HG03354 (cell line): ENCODE measurements at regions not wholly inside any gene's neighbourhood (a gene's known extent, or its start where the extent isn't known, plus 50 kb on each side); places are given as distances from the start of the nearest gene placed in this dataset.
"Not testable (repeated sequence)": the region's sequence is repeated elsewhere in the genome, so short reads cannot be mapped to it uniquely, and the experiment has no call there.

ENCODE experiments used
- ATAC-seq: cut with Tn5 transposase; IDR thresholded peaks from one replicate; pipeline ENCODE4 v1.9.1; 2021; ENCODE audit warnings: mild to moderate bottlenecking; ENCODE audit not compliant: unreplicated experiment, poor library complexity, severe bottlenecking

DNA sequence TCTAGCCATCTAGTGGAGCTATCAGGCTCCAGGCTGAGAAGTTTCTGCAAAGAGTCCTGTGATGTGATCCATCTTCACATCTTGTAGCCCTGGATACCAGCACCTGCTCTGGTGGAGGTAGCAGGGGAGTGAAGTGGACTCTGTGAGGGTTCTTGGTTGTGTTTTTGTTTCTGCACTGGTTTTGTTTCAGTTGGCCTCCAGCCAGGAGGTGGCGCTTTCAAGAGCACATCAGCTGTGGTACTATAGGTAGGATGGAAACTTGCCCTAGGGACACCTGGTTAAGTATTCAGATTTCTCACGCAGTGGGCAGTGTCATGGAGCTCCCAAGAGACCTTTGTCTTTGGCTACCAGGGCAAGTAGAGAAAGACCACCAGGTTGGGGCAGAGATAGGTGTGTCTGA is 257.5 kb upstream of the SLC7A11 start:
- ATAC-seq = no peak

DNA sequence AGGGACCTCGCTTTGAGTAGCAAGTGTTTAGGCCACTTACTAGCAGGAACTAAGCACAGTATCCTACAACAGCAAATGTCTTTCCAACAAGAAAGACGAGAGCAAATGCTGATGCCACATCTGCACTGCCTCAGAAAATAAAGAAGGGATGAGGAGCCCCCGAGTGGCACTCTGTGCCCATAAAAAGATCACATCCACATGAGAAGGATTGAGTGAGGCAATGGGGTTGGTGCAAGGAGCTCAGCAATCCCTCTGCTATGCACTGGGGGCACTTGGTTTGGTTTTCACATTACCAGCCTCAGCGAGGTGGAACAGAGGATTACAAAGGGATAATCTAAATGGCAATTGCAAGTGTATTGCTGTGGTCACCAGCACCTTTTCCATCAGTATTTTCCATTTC is 252.8 kb upstream of the SLC7A11 start:
- ATAC-seq = no peak

DNA sequence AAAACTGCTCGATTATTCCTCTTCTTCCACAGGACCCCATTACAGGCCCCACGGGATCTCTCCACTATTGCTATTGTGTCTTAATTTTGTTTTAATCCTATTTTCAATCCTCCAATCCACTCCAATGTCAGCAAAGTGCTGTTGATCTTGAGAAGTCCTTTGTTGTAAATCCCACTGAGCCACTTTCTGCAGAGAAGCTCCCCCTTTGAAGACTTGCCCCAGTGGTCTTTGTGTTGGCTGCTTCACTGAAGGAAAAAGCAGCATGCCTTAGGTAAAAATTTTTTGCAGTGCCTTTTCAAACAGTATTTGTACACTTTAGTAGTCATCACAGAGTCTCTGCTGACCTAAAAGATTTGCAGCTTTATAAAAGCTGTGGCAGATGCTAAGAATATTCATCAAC is 252.0 kb upstream of the SLC7A11 start:
- no peak for ATAC-seq

DNA sequence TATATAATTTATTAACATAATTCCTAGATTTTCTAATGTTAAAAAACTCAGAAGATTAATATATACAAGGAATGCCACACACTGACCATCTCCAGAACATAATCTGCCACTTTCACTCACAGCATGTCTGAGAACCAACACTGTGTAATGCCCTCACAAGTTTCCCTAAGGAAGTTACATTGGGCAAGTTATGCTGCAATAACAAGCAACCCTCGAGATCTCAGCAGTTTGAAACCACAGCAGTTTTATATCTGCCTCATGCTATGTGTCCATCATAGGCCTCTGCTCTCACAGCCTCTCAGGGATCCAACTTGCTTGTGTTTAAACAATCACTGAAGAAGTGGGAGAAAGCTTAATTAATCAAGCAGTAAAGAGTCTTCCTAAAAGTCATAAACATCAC is 250.0 kb upstream of the SLC7A11 start:
- ATAC-seq = no peak

DNA sequence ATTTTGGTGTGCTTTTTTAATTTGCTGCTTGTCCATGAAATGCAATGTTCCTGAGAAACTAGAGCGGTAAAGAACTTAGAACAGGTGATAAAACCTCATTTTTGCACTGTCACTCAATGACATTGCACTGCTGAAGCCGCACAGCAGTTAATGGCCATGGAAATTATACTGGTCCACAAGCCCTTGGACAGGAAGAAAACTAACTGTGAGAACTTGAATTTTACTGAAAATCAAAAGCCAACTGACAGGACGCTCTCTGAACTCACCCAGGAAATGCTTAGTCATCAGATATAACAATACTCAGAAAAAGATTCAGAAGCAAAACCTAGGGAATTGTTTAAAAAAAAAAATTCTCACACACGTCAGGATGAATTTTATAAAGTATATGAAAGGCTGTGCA is 246.4 kb upstream of the SLC7A11 start:
- ATAC-seq = no peak

DNA sequence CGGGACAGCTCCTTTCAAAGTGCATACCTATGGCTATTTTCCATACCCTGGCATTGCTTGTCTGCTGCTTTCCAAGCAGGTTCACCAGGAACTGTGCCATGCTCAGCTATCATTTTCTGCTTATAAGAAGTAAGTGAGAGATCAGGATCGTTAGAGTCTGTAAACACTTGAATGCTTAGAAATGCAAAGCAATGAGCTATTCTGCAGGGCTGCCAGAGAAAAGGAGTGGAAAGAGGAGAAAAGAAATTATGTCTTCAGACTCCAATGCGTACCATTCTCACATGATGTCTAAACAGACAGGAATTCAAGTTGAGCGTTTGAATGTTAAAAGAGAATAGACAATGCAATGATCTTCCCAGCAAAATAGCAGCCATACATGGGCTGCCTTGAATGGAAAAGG is 245.5 kb upstream of the SLC7A11 start:
- ATAC-seq = no peak

DNA sequence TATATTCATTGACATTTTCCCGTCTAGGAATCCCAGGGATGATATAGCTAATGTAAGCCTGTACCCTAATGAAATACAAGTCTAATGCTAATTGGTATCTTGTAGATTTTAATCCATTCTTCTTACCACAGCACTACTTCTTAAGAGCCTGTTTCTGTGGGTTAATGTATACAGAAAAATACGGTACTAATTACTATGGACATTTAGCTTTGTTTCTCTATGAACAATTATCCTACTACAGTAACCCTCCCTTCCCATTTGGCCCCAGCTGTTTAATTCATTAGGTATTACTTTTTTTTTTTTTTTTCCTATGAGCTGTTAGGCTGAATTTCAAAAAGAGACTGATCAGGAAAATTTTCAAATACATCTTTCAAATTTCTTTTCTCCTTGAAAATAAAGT is 245.1 kb upstream of the SLC7A11 start:
- no peak for ATAC-seq

DNA sequence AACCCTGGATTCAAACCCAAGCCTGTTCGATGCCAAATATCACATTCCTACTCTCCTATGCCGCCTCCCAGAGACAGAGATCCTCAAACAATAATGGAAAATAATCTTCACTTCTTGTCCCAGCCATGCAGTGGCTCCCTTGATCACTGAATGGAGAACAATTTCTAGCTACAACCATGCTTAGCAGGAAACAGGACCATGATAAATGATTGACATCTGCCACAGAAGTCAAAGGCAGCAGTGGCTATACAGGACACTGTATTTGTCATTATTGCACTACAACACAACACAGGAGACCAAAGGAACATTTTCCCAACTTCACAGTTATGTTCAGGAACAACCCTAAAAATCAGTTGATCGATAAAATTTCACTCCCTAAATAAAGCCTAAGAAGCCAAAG is 243.3 kb upstream of the SLC7A11 start:
- ATAC-seq = no peak

DNA sequence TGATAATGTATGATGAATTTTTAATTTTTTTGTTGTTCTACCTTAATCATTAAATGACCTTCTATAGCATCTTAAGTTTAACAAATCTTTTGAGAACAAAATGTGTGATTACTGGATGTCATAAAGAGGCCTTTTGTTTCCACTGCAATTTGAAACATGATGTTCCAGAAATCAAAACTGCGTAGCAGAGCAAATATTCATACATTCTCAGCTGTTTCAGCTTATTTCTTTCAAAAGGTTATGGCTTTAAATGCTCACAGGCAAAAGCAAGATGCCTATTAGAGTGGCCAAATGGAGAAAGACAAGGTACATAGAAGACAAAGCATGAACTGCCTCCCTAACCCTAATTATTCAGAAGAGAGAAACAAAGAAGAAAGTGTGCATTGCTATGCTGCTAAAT is 233.0 kb upstream of the SLC7A11 start:
- ATAC-seq = no peak

DNA sequence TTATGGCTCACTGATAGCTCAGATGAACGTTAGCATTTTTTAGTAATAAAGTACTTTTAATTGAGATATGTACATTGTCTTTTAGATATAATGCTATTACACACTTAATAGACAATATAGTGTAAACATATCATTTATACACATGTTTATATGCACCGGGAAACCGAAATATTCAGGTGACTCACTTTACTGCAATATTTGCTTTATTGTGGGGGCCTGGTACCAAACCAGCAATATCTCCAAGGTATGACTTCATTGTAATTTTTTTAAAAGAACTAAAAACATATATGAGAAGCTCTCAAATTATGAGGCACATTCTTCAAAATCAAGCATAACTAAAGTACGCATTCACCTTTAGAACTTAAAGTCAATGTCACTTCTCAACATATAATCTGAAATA is 231.2 kb upstream of the SLC7A11 start:
- no peak for ATAC-seq

DNA sequence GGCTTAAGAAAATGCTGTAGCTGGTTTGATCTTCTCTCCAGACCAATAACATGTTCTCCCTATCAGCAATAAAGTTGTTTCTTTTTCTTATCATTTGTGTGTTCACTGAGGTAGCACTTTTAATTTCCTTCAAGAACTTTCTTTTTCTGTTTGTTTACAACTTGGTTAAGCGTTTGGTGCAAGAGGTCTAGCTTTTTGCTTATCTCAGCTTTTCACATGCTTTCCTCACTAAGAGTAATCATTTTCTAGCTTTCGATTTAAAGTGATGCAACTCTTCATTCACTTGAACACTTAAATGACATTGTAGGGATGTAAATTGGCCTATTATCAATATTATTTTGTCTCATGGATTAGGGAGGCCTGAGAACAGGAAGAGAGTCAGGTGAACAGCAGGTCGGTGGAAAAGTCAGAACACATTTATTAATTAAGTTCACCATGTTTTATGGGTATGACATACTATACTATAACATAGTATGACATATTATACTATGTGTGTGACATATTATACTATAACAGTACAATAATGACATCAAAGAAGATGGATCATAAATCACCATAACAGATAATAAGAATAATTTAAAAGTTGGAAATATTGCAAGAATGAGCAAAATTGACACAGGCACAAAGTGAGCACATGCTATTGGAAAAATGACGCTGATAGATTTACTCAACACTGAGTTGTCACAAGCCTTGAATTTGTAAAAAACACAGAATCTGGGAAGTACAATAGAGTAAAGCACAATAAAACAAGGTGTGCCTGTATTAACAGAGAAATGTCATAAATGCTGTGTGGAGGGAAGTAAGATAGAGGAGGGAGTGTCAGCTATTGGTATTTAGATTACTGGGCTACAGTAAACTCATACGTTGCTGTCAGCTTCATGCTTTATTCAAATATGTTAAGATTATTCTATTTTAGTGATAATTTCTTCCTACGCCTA is 218.6 kb upstream of the SLC7A11 start:
- no peak for ATAC-seq

DNA sequence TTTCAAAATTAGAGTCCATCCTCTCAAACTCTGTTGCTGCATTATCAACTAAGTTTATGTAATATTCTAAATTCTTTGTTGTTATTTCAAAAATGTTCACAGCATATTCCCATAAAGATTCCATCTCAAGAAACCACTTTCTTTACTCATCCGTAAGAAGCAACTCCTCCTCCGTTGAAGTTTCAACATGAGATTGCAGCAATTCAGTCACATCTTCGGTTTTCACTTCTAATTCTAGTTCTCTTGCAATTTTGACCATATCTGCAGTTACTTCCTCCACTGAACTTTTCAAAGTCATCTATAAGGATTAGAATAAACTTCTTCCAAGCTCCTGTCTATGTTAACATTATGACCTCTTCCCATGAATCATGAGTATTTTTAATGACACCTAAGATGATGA is 216.6 kb upstream of the SLC7A11 start:
- no peak for ATAC-seq

DNA sequence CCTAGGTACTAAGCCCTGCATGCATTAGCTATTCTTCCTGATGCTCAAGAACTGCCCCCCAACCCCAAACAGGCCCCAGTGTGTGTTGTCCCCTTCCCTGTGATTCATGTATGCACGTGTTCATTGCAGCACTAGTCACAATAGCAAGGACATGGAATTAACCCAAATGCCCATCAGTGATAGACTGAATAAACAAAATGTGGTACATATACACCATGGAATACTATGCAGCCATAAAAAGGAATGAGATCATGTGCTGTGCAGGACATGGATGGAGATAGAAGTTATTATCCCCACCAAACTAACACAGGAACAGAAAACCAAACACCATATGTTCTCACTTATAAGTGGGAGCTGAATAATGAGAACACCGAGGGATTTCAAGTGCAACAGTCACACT is 214.2 kb upstream of the SLC7A11 start:
- ATAC-seq = not testable (repeated sequence)

DNA sequence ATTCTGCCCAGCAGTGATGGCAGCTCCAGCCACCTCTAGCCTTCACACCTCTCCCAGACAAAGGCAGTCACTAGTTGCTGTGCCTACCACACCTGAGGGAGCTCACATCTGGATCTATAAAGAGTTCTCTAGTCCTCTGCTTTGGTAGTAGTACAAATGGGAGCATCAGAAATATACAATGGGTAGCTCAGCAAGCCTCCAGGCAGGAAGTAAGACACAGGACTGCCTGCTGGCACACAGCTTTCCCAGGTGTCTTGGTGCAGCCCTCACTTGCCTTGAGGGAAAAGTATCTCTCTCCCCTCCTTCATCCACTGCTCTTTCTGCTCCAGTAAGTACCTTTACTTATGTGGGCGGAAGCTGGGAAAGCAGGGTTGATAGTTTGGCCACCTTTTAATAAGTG is 212.9 kb upstream of the SLC7A11 start:
- no peak for ATAC-seq

DNA sequence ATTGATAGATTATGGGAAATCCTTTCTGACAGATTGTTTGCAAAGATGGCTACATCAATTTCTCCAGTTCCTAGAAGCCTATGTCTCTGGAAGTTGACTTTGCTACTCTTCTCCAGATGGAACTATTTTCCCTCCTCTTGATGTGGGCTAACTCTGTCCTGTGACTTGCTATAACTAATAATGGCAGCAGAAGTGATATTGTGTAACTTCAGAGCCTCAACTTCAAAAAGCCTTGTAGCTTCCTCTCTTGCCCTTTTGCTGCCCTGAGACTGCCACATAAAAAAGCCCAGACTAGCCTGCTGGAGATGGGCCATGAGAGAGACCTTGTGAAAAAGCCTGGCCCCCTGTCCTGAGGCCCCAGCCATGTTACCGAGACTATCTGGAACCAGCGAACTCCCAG is 210.7 kb upstream of the SLC7A11 start:
- no peak for ATAC-seq

DNA sequence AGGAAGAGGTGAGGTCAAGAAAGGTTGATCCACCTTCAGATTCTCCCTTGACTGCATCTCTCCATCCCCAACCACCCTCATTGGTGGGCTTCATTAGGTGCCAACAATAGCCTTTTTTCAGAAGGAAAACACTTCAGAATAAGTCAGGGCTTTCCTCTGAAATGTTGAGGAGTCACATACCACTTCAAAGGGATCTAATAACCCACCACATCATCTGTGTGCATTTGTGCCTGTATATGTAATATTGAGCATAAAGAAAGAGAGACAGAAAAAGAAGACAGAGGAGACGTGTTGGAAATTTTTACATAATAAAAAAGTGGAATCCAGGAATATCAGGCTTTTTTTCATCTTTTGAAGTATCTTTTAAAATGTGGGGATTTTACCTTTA is 209.1 kb upstream of the SLC7A11 start:
- no peak for ATAC-seq

DNA sequence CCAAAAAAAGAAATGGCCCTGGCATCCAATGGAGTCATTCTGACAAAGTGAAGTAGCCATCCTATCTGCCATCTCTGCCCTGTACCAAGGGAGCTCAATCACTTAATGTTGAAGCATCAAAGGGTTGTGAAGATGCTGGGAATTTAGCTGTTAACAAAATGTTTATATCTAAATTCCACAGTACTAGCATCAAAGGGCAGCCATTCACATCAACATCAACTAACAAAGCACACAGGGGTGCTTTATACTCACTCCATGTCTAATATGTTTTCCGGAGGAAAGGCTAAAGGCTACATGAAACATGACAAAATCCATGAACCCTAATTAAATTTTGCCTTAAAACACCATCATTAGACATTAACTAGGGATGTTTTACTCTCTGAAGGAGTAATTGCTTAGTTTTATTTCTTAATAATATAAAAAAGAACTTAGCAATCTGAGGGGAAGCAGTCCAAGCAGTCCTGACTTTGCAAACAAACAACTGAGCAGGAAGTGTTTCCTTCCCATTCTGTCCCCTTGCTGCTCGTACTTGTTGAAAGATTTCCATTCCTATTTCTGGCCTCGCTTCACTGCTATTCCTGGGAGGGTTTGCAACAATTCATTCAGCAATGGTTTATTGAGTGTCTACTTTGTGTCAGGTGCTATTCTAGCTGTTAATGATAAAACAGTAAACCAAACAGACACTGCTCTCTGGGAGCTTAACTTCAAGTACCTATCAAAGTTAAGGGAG is 208.6 kb upstream of the SLC7A11 start:
- no peak for ATAC-seq

DNA sequence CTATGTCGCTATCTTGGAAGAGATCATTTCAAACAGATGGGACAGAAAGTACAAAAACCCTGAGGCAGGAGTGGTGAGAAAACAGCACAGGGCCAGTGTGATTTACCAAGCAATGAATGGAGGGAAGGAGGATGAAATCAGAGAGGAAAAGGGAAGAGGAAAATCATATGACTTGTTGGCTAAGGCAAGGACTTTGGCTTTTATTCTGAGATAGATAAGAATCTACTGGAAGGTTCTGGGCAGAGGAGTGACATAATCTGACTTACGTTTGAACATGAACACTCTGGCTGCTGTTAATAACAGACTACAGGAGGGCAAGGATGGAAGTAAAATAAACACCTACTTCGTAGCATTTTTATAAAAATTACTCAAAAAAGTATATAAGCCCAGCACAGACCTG is 207.8 kb upstream of the SLC7A11 start:
- no peak for ATAC-seq

DNA sequence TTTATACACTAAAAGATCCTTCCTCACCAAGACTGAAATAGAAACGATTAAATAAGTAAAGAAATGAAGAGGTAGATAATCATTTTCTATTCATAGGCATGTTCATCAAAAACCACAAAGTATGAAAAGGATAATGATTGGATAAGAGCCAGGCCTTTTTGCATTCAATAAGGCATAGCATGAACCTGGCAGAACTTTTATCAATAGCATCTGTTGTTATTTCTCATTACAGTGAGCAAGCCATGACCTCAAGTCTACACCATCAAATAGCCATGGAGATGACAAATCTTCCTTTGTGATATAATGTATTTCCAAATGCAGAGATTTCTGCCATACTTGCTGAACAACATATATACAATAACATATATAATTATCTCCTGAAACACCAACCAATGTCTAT is 206.0 kb upstream of the SLC7A11 start:
- no peak for ATAC-seq

DNA sequence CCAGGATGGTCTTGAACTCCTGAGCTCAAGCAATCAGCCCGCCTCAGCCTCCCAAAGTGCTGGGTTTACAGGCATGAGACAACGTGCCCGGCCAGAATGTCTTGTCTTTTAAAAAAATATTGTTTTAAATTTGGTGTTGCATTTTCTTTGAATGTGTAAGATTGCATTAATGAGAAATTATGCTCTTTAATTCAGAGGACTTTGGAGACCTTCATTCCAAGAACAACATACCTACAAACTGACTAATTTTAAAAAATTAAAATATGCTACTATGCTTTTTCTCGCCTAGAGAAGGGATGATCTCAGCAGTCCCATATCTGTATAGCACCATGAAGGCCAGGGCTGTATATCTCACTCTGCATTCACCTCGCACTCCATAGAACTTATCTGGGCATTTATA is 204.3 kb upstream of the SLC7A11 start:
- ATAC-seq = no peak

DNA sequence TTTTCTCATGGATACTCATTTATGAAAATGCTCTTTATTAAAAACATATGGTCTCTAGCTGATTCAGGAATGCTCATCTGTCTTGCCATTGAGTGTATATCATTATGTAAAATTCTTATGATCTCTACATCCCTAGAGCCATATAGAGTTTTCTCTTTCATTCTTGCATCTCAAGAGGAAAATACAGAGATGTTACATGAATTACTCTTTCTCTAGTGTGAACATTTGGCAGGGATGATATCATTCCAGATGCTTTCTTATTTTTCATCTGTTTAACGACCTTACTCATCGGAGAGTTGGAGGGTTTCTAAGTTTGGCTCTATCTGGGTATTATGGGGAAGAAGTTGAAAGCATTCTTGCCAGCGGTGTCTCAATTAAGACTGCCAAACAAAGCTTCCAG is 202.9 kb upstream of the SLC7A11 start:
- no peak for ATAC-seq
